ENCODE measurements at regions not wholly inside any gene's neighbourhood (a gene's known extent, or its start where the extent isn't known, plus 50 kb on each side); places are given as distances from the start of the nearest gene placed in this dataset.

- no peak for DNase-seq
Observed at GRCh38 chr10:21002091-21002878, 105.2 kb upstream of the NEBL start.

GRCh38 chr10:20999699-21000098 is 102.6 kb upstream of the NEBL start:
- DNase-seq = no peak

- DNase-seq = no peak
Observed at GRCh38 chr10:20998036-20998435, 100.9 kb upstream of the NEBL start.

GRCh38 chr10:20995123-20995987 is 98.2 kb upstream of the NEBL start:
- no peak for DNase-seq

- DNase-seq = no peak
Observed at GRCh38 chr10:20993830-20994527, 96.9 kb upstream of the NEBL start.

GRCh38 chr10:20993389-20993788 is 96.3 kb upstream of the NEBL start:
- DNase-seq = no peak

- DNase-seq = no peak
Observed at GRCh38 chr10:20991526-20991925, 94.4 kb upstream of the NEBL start.

- DNase-seq = no peak
Observed at GRCh38 chr10:20990604-20991003, 93.5 kb upstream of the NEBL start.

- no peak for DNase-seq
Observed at GRCh38 chr10:20988357-20988983, 91.4 kb upstream of the NEBL start.

- DNase-seq = no peak
Observed at GRCh38 chr10:20986049-20986448, 88.9 kb upstream of the NEBL start.

- no peak for DNase-seq
Observed at GRCh38 chr10:20984662-20985061, 87.6 kb upstream of the NEBL start.

- DNase-seq = no peak
Observed at GRCh38 chr10:20981419-20981953, 84.4 kb upstream of the NEBL start.

- DNase-seq = no peak
Observed at GRCh38 chr10:20978617-20979016, 81.5 kb upstream of the NEBL start.

GRCh38 chr10:20977300-20977699 is 80.2 kb upstream of the NEBL start:
- no peak for DNase-seq

GRCh38 chr10:20976891-20977290 is 79.8 kb upstream of the NEBL start:
- no peak for DNase-seq

- no peak for DNase-seq
Observed at GRCh38 chr10:20976390-20976789, 79.3 kb upstream of the NEBL start.

- no peak for DNase-seq
Observed at GRCh38 chr10:20975236-20975635, 78.1 kb upstream of the NEBL start.

- no peak for DNase-seq
Observed at GRCh38 chr10:20972925-20973324, 75.8 kb upstream of the NEBL start.

GRCh38 chr10:20971901-20972300 is 74.8 kb upstream of the NEBL start:
- DNase-seq = no peak

GRCh38 chr10:20970708-20971107 is 73.6 kb upstream of the NEBL start:
- DNase-seq = no peak

GRCh38 chr10:20970044-20970443 is 72.9 kb upstream of the NEBL start:
- DNase-seq = no peak

GRCh38 chr10:20966426-20966825 is 69.3 kb upstream of the NEBL start:
- DNase-seq = no peak

All from KG1 (cell line).